ENCODE measurements at regions not wholly inside any gene's neighbourhood (a gene's known extent, or its start where the extent isn't known, plus 50 kb on each side); places are given as distances from the start of the nearest gene placed in this dataset.

DNA sequence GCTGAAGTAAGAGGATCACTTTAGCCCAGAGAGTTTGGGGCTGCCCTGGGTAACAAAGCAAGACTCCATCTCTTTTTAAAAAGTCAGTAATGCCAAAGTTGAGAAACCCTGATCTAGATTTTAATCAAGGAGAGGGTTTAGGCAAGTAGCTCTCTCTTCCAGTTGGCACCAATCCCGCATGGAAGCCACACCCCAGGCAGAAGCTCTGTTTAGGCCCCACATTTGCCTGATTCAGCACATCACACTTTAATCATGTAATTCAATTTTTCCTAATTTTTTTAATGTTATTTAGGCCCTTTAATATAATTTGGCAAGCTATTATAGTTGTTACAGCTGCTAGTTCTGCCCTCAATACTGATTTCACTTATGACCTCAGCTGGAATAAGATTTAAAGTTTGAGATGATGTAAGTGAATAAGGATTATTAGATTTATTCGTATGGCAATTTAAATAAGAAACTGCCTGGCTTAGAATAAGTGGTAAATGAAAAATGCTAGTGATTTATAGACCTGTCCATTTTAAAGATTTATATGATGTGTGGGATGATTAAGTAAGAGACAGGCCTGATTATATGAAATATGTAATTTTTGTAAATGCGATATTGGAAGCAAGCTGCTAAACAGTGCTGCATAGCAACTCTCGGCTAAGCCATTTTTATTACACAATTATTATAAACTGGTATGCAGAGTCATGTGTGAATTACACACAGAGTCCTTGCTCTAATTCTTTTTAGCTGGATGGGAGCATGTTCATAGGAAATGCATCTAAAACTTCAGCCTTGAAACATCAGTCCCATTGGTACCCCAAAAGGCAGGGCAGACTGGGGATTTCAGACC lies 80.2 kb upstream of the NFE2L3 start:
- intact Hi-C loops (cut with micrococcal nuclease): no loop called here
- DNase-seq (no peak), ATAC-seq (no peak)
- no peaks in the 10 kb centered on the region for H3K4me1 Mint-ChIP-seq (ENCODE audit: low read depth)
- no peak overlapping the region for H3K27ac Mint-ChIP-seq
- H3K36me3 Mint-ChIP-seq (ENCODE audit: low read depth): no peaks in the 10 kb centered on the region
- ChIA-PET CTCF (interaction anchor here (1.0 to 2.5 kb wide), 5 partner anchors 9 to 213 kb away, joined by 4 to 9 read pairs (median 6); no protein-coding TSS in a partner anchor), POLR2A (interaction anchor here (1.6 kb wide), 1 partner anchor 11 kb away, joined by 5 read pairs; no protein-coding TSS in a partner anchor)
- no peaks in the 10 kb centered on the region for H3K9me3 Mint-ChIP-seq
- peaks cover 5% of the 10 kb centered on the region for H3K27me3 Mint-ChIP-seq
- TF ChIP-seq, protein P1, sequence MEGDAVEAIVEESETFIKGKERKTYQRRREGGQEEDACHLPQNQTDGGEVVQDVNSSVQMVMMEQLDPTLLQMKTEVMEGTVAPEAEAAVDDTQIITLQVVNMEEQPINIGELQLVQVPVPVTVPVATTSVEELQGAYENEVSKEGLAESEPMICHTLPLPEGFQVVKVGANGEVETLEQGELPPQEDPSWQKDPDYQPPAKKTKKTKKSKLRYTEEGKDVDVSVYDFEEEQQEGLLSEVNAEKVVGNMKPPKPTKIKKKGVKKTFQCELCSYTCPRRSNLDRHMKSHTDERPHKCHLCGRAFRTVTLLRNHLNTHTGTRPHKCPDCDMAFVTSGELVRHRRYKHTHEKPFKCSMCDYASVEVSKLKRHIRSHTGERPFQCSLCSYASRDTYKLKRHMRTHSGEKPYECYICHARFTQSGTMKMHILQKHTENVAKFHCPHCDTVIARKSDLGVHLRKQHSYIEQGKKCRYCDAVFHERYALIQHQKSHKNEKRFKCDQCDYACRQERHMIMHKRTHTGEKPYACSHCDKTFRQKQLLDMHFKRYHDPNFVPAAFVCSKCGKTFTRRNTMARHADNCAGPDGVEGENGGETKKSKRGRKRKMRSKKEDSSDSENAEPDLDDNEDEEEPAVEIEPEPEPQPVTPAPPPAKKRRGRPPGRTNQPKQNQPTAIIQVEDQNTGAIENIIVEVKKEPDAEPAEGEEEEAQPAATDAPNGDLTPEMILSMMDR (IDR thresholded peaks at IDR 0.05): no peak
- no peak overlapping the region for H3K4me3 Mint-ChIP-seq

GRCh38 chr7:26073041-26073440 lies 79.0 kb upstream of the NFE2L3 start:
- CTCF ChIA-PET: interaction anchor here (1.2 to 1.8 kb wide), 5 partner anchors 10 to 292 kb away, joined by 3 to 8 read pairs (median 5); no protein-coding TSS in a partner anchor
- POLR2A ChIA-PET: interaction anchor here (1.1 kb wide), 1 partner anchor 115 kb away, joined by 3 read pairs; no protein-coding TSS in a partner anchor

GRCh38 chr7:26074919-26075318 lies 77.1 kb upstream of the NFE2L3 start:
- TF ChIP-seq, protein P1 (IDR thresholded peaks at IDR 0.05): no peak
- peaks cover 6% of the 10 kb centered on the region for H3K4me1 Mint-ChIP-seq (ENCODE audit: low read depth)
- H3K9me3 Mint-ChIP-seq: no peaks in the 10 kb centered on the region
- no peaks in the 10 kb centered on the region for H3K36me3 Mint-ChIP-seq (ENCODE audit: low read depth)
- no peak overlapping the region for H3K4me3 Mint-ChIP-seq
- ChIA-PET POLR2A (no interaction called here), CTCF (interaction anchor here (1.1 kb wide), 1 partner anchor 105 kb away, joined by 3 read pairs; no protein-coding TSS in a partner anchor)
- intact Hi-C loops (cut with micrococcal nuclease): no loop called here
- DNase-seq: no peak
- no peak overlapping the region for H3K27ac Mint-ChIP-seq
- peaks cover 14% of the 10 kb centered on the region for H3K27me3 Mint-ChIP-seq
- no peak for ATAC-seq

More at GRCh38 chr7:26073041-26073440, 79.0 kb upstream of the NFE2L3 start:
- ATAC-seq (no peak), DNase-seq (no peak)
- H3K4me3 Mint-ChIP-seq: no peak overlapping the region
- H3K4me1 Mint-ChIP-seq (ENCODE audit: low read depth): no peaks in the 10 kb centered on the region
- H3K36me3 Mint-ChIP-seq (ENCODE audit: low read depth): no peaks in the 10 kb centered on the region
- H3K27me3 Mint-ChIP-seq: peaks cover 6% of the 10 kb centered on the region
- no peak overlapping the region for H3K27ac Mint-ChIP-seq
- TF ChIP-seq, protein P1 (IDR thresholded peaks at IDR 0.05): no peak
- intact Hi-C loops (cut with micrococcal nuclease): no loop called here
- no peaks in the 10 kb centered on the region for H3K9me3 Mint-ChIP-seq

GRCh38 chr7:26076691-26077090 lies 75.3 kb upstream of the NFE2L3 start:
- ChIA-PET CTCF (interaction anchor here (0.6 to 3.6 kb wide), 3 partner anchors 184 to 292 kb away, joined by 4 to 18 read pairs (median 7); no protein-coding TSS in a partner anchor), POLR2A (interaction anchor here (3.0 kb wide), 1 partner anchor 111 kb away, joined by 23 read pairs; no protein-coding TSS in a partner anchor)
- no peaks in the 10 kb centered on the region for H3K36me3 Mint-ChIP-seq (ENCODE audit: low read depth)
- DNase-seq: no peak
- peaks cover 6% of the 10 kb centered on the region for H3K4me1 Mint-ChIP-seq (ENCODE audit: low read depth)
- H3K27me3 Mint-ChIP-seq: peaks cover 18% of the 10 kb centered on the region
- intact Hi-C loops (cut with micrococcal nuclease): no loop called here
- no peaks in the 10 kb centered on the region for H3K9me3 Mint-ChIP-seq
- no peak overlapping the region for H3K4me3 Mint-ChIP-seq
- TF ChIP-seq, protein P1 (IDR thresholded peaks at IDR 0.05): no peak
- no peak for ATAC-seq
- no peak overlapping the region for H3K27ac Mint-ChIP-seq

Measured in activated CD8-positive, alpha-beta T cell treated with anti-CD3 and anti-CD28 coated beads for 36 hours (primary cell).